HEK293 (cell line): ENCODE measurements at regions not wholly inside any gene's neighbourhood (a gene's known extent, or its start where the extent isn't known, plus 50 kb on each side); places are given as distances from the start of the nearest gene placed in this dataset.

Experiments
- CTCF ChIA-PET: fragments of 350-600 bp; formaldehyde crosslinking; extraction: SDS; loops from one replicate; lab custom pipeline; 2021; ENCODE audit warnings: antibody characterized with exemption; lab: Yijun Ruan, JAX
- POLR2A ChIA-PET: fragments of 300-600 bp; formaldehyde crosslinking; extraction: SDS; loops from one replicate; lab custom pipeline; 2020; ENCODE audit warnings: antibody characterized with exemption, inconsistent platforms; lab: Yijun Ruan, JAX
- H3K27ac ChIP-seq: fragments of 200-500 bp; sonication (Bioruptor generic); 2 replicates; pipeline ENCODE4 v1.5.1; 2014; ENCODE audit warnings: low read depth, low read length, control low read depth, inconsistent platforms; ENCODE audit errors: extremely low read depth
- H3K36me3 ChIP-seq, 2 experiments: fragments of 200-500 bp in 1 of 2; sonication (Bioruptor generic) in 1 of 2; 1 replicate in 1 of 2; 2 replicates in 1 of 2; pipeline ENCODE4 v1.5.1; 2014 to 2017; ENCODE audit warnings: inconsistent platforms in 2 of 2, low read length in 2 of 2; ENCODE audit not compliant: control insufficient read depth in 2 of 2, insufficient read depth in 1 of 2
- H3K4me1 ChIP-seq: fragments of 200-500 bp; sonication (Bioruptor generic); 2 replicates; pipeline ENCODE4 v1.5.1; 2014; ENCODE audit warnings: mild to moderate bottlenecking, low read length, inconsistent platforms; ENCODE audit not compliant: control insufficient read depth, insufficient read depth
- H3K4me3 ChIP-seq: 2 replicates; pipeline ENCODE4 v1.5.1; 2011; ENCODE audit warnings: low read depth, mild to moderate bottlenecking, control low read depth, low read length, moderate library complexity
- H3K9me3 ChIP-seq: fragments of 200-500 bp; sonication (Bioruptor generic); 2 replicates; pipeline ENCODE4 v1.5.1; 2014; ENCODE audit warnings: low read depth, low read length, inconsistent platforms; ENCODE audit not compliant: control insufficient read depth, insufficient read depth
- FEZF1 ChIP-seq: fragments of 450-650 bp; formaldehyde crosslinking; IDR thresholded peaks from 2 replicates; pipeline ENCODE4 v1.5.1; 2016; ENCODE audit warnings: missing biosample characterization, missing genetic modification characterization
- HOXD13 ChIP-seq: sonication (generic); formaldehyde crosslinking; IDR thresholded peaks from 2 replicates; pipeline ENCODE4 v1.8.0; 2022; ENCODE audit warnings: missing genetic modification reagents, borderline replicate concordance
- PRDM1 ChIP-seq: fragments of 450-650 bp; formaldehyde crosslinking; IDR thresholded peaks from 2 replicates; pipeline ENCODE4; 2016; ENCODE audit warnings: missing biosample characterization, missing genetic modification characterization
- SP7 ChIP-seq: fragments of 450-650 bp; formaldehyde crosslinking; IDR thresholded peaks from 2 replicates; pipeline ENCODE4 v1.5.1; 2016; ENCODE audit warnings: missing biosample characterization, missing genetic modification characterization
- TCF7L2 ChIP-seq: IDR thresholded peaks from 2 replicates; pipeline ENCODE4 v1.6.1; 2011; ENCODE audit warnings: low read depth, mild to moderate bottlenecking, inconsistent platforms, low read length, moderate library complexity, borderline replicate concordance
- YY1 ChIP-seq: fragments of 450-650 bp; formaldehyde crosslinking; IDR thresholded peaks from 2 replicates; pipeline ENCODE4 v1.5.1; 2018; ENCODE audit warnings: missing biosample characterization, missing genetic modification characterization
- ZBTB1 ChIP-seq: fragments of 450-650 bp; formaldehyde crosslinking; IDR thresholded peaks from 2 replicates; pipeline ENCODE4 v1.5.1; 2016; ENCODE audit warnings: missing biosample characterization, missing genetic modification characterization
- ZBTB17 ChIP-seq: fragments of 450-650 bp; formaldehyde crosslinking; IDR thresholded peaks from 2 replicates; pipeline ENCODE4 v1.5.1; 2016; ENCODE audit warnings: missing biosample characterization, missing genetic modification characterization
- ZBTB7A ChIP-seq: fragments of 450-650 bp; formaldehyde crosslinking; IDR thresholded peaks from 2 replicates; pipeline ENCODE4 v1.5.1; 2016; ENCODE audit warnings: low read depth, missing biosample characterization, missing genetic modification characterization
- ZFHX2 ChIP-seq: fragments of 450-650 bp; formaldehyde crosslinking; conservative IDR thresholded peaks from 2 replicates; pipeline ENCODE4 v1.5.1; 2016; ENCODE audit warnings: missing biosample characterization, missing genetic modification characterization
- ZNF19 ChIP-seq: fragments of 450-650 bp; formaldehyde crosslinking; IDR thresholded peaks from 2 replicates; pipeline ENCODE4; 2016; ENCODE audit warnings: missing biosample characterization, missing genetic modification characterization, low read depth
- ZNF514 ChIP-seq: fragments of 450-650 bp; formaldehyde crosslinking; IDR thresholded peaks from 2 replicates; pipeline ENCODE4 v1.5.1; 2016; ENCODE audit warnings: missing biosample characterization, missing genetic modification characterization
- ZNF548 ChIP-seq: fragments of 450-650 bp; formaldehyde crosslinking; IDR thresholded peaks from 2 replicates; pipeline ENCODE4 v1.5.1; 2016; ENCODE audit warnings: missing biosample characterization, missing genetic modification characterization
- ZNF561 ChIP-seq: fragments of 450-650 bp; IDR thresholded peaks from 2 replicates; pipeline ENCODE4 v1.5.1; 2018; ENCODE audit warnings: missing biosample characterization, missing genetic modification characterization, borderline replicate concordance
- ZNF623 ChIP-seq: fragments of 450-650 bp; formaldehyde crosslinking; IDR thresholded peaks from 2 replicates; pipeline ENCODE4 v1.5.1; 2016; ENCODE audit warnings: missing biosample characterization, missing genetic modification characterization
- ZNF701 ChIP-seq: fragments of 450-650 bp; formaldehyde crosslinking; IDR thresholded peaks from 2 replicates; pipeline ENCODE4 v1.5.1; 2016; ENCODE audit warnings: missing biosample characterization, missing genetic modification characterization
- ZNF707 ChIP-seq: fragments of 450-650 bp; formaldehyde crosslinking; IDR thresholded peaks from 2 replicates; pipeline ENCODE4 v1.5.1; 2016; ENCODE audit warnings: missing biosample characterization, missing genetic modification characterization
- ZNF777 ChIP-seq: fragments of 450-650 bp; formaldehyde crosslinking; IDR thresholded peaks from 2 replicates; pipeline ENCODE4 v1.5.1; 2017; ENCODE audit warnings: missing biosample characterization, missing genetic modification characterization, borderline replicate concordance
- ZNF843 ChIP-seq: fragments of 450-650 bp; formaldehyde crosslinking; IDR thresholded peaks from 2 replicates; pipeline ENCODE4 v1.5.1; 2016; ENCODE audit warnings: missing biosample characterization, missing genetic modification characterization
- TF ChIP-seq, protein P1 (sequence below): fragments of 450-650 bp; IDR thresholded peaks from 2 replicates; pipeline ENCODE4 v1.5.1; 2018; ENCODE audit warnings: missing biosample characterization, missing genetic modification characterization
- TF ChIP-seq, protein P2 (sequence below): fragments of 450-650 bp; formaldehyde crosslinking; IDR thresholded peaks from 2 replicates; pipeline ENCODE4 v1.5.1; 2016; ENCODE audit warnings: missing biosample characterization, missing genetic modification characterization

DNA sequence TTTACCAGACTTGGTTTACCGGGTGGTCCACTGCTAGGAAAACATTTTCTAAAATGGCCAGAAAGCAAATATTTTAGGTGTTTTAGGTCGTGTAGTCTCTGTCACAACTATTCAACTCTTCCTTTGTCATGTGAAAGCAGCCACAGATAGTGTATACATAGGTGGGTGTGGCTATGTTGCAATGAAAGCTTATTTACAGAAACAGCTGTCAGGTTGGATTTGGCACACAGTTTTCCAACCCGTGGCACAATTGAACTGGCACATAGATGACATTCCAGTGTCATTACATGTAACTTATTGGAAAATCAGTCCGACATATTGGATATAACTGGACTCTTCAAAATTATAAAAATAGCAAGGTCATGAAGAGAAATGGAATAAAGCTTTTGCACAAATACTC is 68.9 kb upstream of the KCNQ5 start (continued):
- no peak for TF ChIP-seq ZBTB1 (tag by site-specific recombination)

DNA sequence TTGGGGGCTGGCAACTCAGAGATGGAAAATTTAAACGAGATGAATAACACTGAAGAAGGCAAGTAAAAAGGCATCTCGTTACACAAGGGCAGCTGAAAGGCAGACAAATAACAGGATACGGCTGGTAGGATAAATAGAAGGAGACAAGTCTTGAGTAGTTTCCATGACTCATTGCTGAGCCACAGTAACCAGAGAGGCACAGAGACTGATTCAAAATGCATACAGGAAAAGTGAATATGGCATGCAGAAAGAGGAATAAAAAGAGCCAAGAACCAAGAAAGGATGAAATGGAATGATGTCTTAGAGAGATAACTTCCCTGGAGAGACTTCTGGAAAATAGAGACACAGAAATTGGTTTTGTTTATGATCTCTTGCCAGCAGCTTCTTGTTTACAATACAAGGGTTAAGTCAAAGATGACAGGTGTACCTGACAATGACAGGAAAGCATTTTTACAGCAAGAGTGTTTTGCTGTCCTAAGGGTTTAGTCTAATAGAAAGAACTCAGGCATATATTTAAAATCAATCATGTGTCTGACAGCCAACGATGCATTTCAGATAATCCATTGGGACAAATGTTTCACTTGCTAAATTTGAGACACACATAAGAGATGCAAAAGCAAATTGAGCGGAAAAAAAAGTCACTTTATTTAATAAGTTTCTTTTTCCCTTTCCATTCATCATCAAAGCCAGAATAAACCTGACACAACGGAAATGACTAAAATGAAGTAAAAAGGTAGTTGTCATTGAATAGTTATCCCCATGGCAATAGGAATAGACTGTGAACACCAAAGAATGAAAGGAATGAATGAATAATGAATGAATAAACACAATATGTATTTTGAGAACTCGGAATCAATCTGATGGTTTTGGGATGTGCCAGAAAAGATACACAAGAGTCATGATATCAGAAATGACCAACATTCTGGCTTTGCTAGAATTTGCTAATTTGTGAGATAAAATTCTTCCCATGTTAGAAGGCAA is 68.0 kb upstream of the KCNQ5 start:
- TF ChIP-seq ZBTB17 (tag by site-specific recombination) (no peak), PRDM1 (tag by site-specific recombination) (peak; percentile 23; the same call in 1 of the 2 replicates)
- CTCF ChIA-PET: interaction anchor here (0.6 kb wide), 1 partner anchor 31 kb away, joined by 3 read pairs; no protein-coding TSS in a partner anchor
- POLR2A ChIA-PET: no interaction called here
- Histone ChIP-seq H3K27ac (no peak overlapping the region), H3K36me3 (no peaks in the 10 kb centered on the region), H3K4me3 (no peak overlapping the region), H3K4me1 (no peaks in the 10 kb centered on the region), H3K9me3 (no peaks in the 10 kb centered on the region)

DNA sequence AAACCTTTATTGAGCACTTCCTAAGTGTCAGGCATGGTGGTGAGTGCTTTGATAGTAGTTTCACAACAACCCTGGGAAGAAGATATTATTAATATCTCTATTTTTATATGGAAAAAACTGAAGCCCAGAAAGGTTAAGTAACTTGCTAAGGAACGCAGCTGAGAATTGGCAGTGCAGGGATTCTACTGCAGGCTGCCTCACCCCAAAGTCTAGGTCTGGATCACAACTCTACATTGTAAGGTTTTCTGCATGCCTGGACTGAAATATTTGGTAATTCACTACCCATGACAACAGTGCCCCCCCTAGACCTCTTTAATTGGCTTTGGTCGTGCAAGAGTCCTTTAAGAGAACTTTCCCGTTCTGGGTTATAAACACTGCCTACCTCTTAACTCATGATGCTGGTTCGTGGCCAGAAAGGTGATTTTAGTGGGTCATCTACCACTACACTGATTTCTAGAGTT is 67.1 kb upstream of the KCNQ5 start:
- H3K27ac ChIP-seq: no peak overlapping the region
- H3K4me1 ChIP-seq: no peaks in the 10 kb centered on the region
- ChIA-PET CTCF (interaction anchor here (0.6 kb wide), 1 partner anchor 32 kb away, joined by 3 read pairs; no protein-coding TSS in a partner anchor), POLR2A (no interaction called here)
- H3K4me3 ChIP-seq: no peak overlapping the region
- no peaks in the 10 kb centered on the region for H3K9me3 ChIP-seq
- TF ChIP-seq, protein P1, sequence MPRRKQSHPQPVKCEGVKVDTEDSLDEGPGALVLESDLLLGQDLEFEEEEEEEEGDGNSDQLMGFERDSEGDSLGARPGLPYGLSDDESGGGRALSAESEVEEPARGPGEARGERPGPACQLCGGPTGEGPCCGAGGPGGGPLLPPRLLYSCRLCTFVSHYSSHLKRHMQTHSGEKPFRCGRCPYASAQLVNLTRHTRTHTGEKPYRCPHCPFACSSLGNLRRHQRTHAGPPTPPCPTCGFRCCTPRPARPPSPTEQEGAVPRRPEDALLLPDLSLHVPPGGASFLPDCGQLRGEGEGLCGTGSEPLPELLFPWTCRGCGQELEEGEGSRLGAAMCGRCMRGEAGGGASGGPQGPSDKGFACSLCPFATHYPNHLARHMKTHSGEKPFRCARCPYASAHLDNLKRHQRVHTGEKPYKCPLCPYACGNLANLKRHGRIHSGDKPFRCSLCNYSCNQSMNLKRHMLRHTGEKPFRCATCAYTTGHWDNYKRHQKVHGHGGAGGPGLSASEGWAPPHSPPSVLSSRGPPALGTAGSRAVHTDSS (tag by site-specific recombination): no peak
- TF ChIP-seq, protein P2, sequence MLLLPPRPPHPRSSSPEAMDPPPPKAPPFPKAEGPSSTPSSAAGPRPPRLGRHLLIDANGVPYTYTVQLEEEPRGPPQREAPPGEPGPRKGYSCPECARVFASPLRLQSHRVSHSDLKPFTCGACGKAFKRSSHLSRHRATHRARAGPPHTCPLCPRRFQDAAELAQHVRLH (tag by site-specific recombination): no peak
- no peak for TF ChIP-seq ZNF561 (tag by site-specific recombination)
- TF ChIP-seq ZNF777 (tag by site-specific recombination): no peak
- no peak for TF ChIP-seq ZNF514 (tag by site-specific recombination)
- no peak for TF ChIP-seq ZNF548 (tag by site-specific recombination)
- TF ChIP-seq ZNF843 (tag by site-specific recombination): no peak
- no peak for TF ChIP-seq ZFHX2 (tag by site-specific recombination)
- TF ChIP-seq ZNF19 (tag by site-specific recombination): no peak
- TF ChIP-seq YY1 (tag by site-specific recombination): no peak
- no peak for TF ChIP-seq ZBTB7A (tag by site-specific recombination)
- TF ChIP-seq ZNF623 (tag by site-specific recombination): no peak
- TF ChIP-seq TCF7L2: no peak
- TF ChIP-seq SP7 (tag by site-specific recombination): no peak
- no peak for TF ChIP-seq FEZF1 (tag by site-specific recombination)
- TF ChIP-seq ZNF707 (tag by site-specific recombination): no peak
- TF ChIP-seq HOXD13: no peak
- TF ChIP-seq ZNF701 (tag by site-specific recombination): no peak
- H3K36me3 ChIP-seq: no peaks in the 10 kb centered on the region
